GM23248 (cell line): ENCODE measurements at regions not wholly inside any gene's neighbourhood (a gene's known extent, or its start where the extent isn't known, plus 50 kb on each side); places are given as distances from the start of the nearest gene placed in this dataset.

ENCODE experiments used
- EZH2 ChIP-seq: fragments of 200-600 bp; sonication (generic); IDR thresholded peaks from 2 replicates; pipeline ENCODE4 v1.6.1; 2018; ENCODE audit warnings: antibody characterized with exemption, mild to moderate bottlenecking; ENCODE audit not compliant: insufficient read depth, poor library complexity, severe bottlenecking
- EZH2phosphoT487 ChIP-seq: fragments of 200-600 bp; sonication (generic); IDR thresholded peaks from 2 replicates; pipeline ENCODE4 v1.6.1; 2018; ENCODE audit warnings: antibody characterized with exemption, moderate library complexity, mild to moderate bottlenecking, low read depth; ENCODE audit not compliant: insufficient read depth

GRCh38 chr12:67200386-67200785 is 68.8 kb upstream of the CAND1 start:
- TF ChIP-seq EZH2 = no peak
- TF ChIP-seq EZH2phosphoT487 = no peak
